Lower leg skin (tissue), 4 donors: ENCODE measurements at regions not wholly inside any gene's neighbourhood (a gene's known extent, or its start where the extent isn't known, plus 50 kb on each side); places are given as distances from the start of the nearest gene placed in this dataset.

Experiments used
- DNase-seq, 2 donors: peaks; one replicate each; pipeline ENCODE4 v3.0.0-alpha.2; 2019; ENCODE audit warnings: low spot score in 2 of 2
- H3K4me3 ChIP-seq: fragments of 200-600 bp; sonication (generic); 2 replicates; pipeline ENCODE4 v1.5.1; 2017; ENCODE audit warnings: mild to moderate bottlenecking, low read depth; ENCODE audit not compliant: poor library complexity, severe bottlenecking
- CTCF ChIP-seq, 3 donors: fragments of 450-650 bp; IDR thresholded peaks; one replicate each; pipeline ENCODE4 v1.5.1; 2016; ENCODE audit warnings: antibody characterized with exemption in 3 of 3, mild to moderate bottlenecking in 3 of 3, moderate library complexity in 2 of 3
- POLR2A ChIP-seq, 2 donors: fragments of 450-650 bp; IDR thresholded peaks; one replicate each; pipeline ENCODE4 v1.6.1; 2016 to 2017; ENCODE audit warnings: antibody characterized with exemption in 2 of 2, mild to moderate bottlenecking in 1 of 2, moderate library complexity in 1 of 2
- WGBS, 2 donors: methylation state at CpG; one replicate each; pipeline ENCODE4 v1.1.5; 2018; 5-methylcytosine and 5-hydroxymethylcytosine counted together
- intact Hi-C: fragments of 100-400 bp; cut with DNase I; formaldehyde crosslinking; loops from one replicate; pipeline ENCODE4 v1.15.0; 2023; ENCODE audit warnings: low total_unique reads

GRCh38 chr6:93571346-93571745 lies 152.0 kb upstream of the EPHA7 start:
- TF ChIP-seq CTCF (IDR thresholded peaks at IDR 0.05), result no peak
- no peak for TF ChIP-seq POLR2A (IDR thresholded peaks at IDR 0.05)
- no peak for DNase-seq
- intact Hi-C loops, result no loop called here
- no peak overlapping the region for H3K4me3 ChIP-seq
- 79 to 80% methylated on average over 1 of the region's 1 CpG for WGBS, 2 donors

GRCh38 chr6:93568169-93568568 lies 148.8 kb upstream of the EPHA7 start:
- intact Hi-C loops, result no loop called here
- no peak for DNase-seq
- WGBS, 2 donors, result 52 to 56% methylated on average over 1 of the region's 1 CpG
- TF ChIP-seq POLR2A (IDR thresholded peaks at IDR 0.05), result no peak
- TF ChIP-seq CTCF (IDR thresholded peaks at IDR 0.05), result no peak
- no peak overlapping the region for H3K4me3 ChIP-seq

- TF ChIP-seq CTCF (IDR thresholded peaks at IDR 0.05) (no peak), POLR2A (IDR thresholded peaks at IDR 0.05) (no peak)
- DNase-seq, result no peak
- intact Hi-C loops, result no loop called here
- no peak overlapping the region for H3K4me3 ChIP-seq
- WGBS, 2 donors, result 63 to 65% methylated on average over 5 of the region's 5 CpGs
Measured at GRCh38 chr6:93567164-93567563, 147.8 kb upstream of the EPHA7 start.

DNA sequence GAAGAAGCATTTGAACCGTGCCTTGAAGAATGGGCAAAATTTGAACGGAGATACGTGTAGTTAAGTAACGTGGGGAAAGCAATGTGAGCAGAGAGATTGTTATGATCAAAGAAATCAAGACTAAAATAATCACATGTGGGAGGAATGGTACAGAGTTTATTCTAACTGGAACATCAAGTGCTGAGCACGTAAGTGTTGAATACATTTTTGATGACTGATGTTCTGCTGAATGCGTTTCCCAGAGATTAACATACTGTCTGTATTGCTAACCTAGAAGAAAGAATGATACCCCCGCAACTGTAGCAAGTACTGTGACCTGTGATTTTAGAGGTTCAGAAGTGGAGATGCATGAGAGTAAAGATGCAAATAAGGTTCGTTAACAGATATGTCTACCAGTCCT lies 146.9 kb upstream of the EPHA7 start:
- no peak for TF ChIP-seq CTCF (IDR thresholded peaks at IDR 0.05)
- no peak for TF ChIP-seq POLR2A (IDR thresholded peaks at IDR 0.05)
- WGBS, 2 donors, result 85 to 87% methylated on average over 8 of the region's 8 CpGs
- DNase-seq, result no peak
- no peak overlapping the region for H3K4me3 ChIP-seq
- intact Hi-C loops, result no loop called here

- TF ChIP-seq CTCF (IDR thresholded peaks at IDR 0.05), result no peak
- TF ChIP-seq POLR2A (IDR thresholded peaks at IDR 0.05), result no peak
- intact Hi-C loops, result no loop called here
- no peak for DNase-seq
- no peak overlapping the region for H3K4me3 ChIP-seq
- 40 to 56% methylated on average over 1 of the region's 1 CpG for WGBS, 2 donors
Measured at GRCh38 chr6:93562582-93562981, 143.2 kb upstream of the EPHA7 start.

- 82 to 86% methylated on average over 3 of the region's 3 CpGs for WGBS, 2 donors
- no peak for DNase-seq
- intact Hi-C loops, result no loop called here
- H3K4me3 ChIP-seq, result no peak overlapping the region
- TF ChIP-seq CTCF (IDR thresholded peaks at IDR 0.05) (no peak), POLR2A (IDR thresholded peaks at IDR 0.05) (no peak)
Measured at GRCh38 chr6:93555292-93555691, 135.9 kb upstream of the EPHA7 start.
